Uterus (tissue), 2 donors: ENCODE measurements at regions not wholly inside any gene's neighbourhood (a gene's known extent, or its start where the extent isn't known, plus 50 kb on each side); places are given as distances from the start of the nearest gene placed in this dataset.

ENCODE experiments used
- CTCF ChIP-seq, 4 experiments: fragments of 200-600 bp in 2 of 4; fragments of 450-650 bp in 2 of 4; sonication (generic) in 2 of 4; IDR thresholded peaks; one replicate each; pipeline ENCODE4 v1.5.1; 2016 to 2019; ENCODE audit warnings: antibody characterized with exemption in 4 of 4, mild to moderate bottlenecking in 2 of 4, moderate library complexity in 1 of 4
- POLR2A ChIP-seq, 2 donors: fragments of 450-650 bp; IDR thresholded peaks; one replicate each; pipeline ENCODE4 v1.6.1; 2016; ENCODE audit warnings: antibody characterized with exemption in 2 of 2, mild to moderate bottlenecking in 1 of 2, moderate library complexity in 1 of 2

GRCh38 chr20:52364405-52364804 is 172.8 kb upstream of the ZFP64 start:
- TF ChIP-seq CTCF (IDR thresholded peaks at IDR 0.05) (no peak), POLR2A (IDR thresholded peaks at IDR 0.05) (no peak)
